ENCODE measurements at regions not wholly inside any gene's neighbourhood (a gene's known extent, or its start where the extent isn't known, plus 50 kb on each side); places are given as distances from the start of the nearest gene placed in this dataset.

- Histone ChIP-seq H3K9me3 (no peaks in the 10 kb centered on the region), H3K36me3 (no peaks in the 10 kb centered on the region), H3K4me3 (replicated peaks in 1 of 3) (no peak overlapping the region), H3K4me1 (no peaks in the 10 kb centered on the region), H3K27ac (no peak overlapping the region), H3K27me3 (no peaks in the 10 kb centered on the region)
- intact Hi-C loops (cut with DNase I) = no loop called here
- 23 to 28% methylated on average over 2 of the region's 2 CpGs for WGBS, 2 donors
- peak; percentile 79 to 82 for DNase-seq
- TF ChIP-seq CTCF (IDR thresholded peaks at IDR 0.05) (no peak), POLR2A (IDR thresholded peaks at IDR 0.05) (no peak)
Observed at GRCh38 chr1:221494670-221495069, 247.2 kb downstream of the DUSP10 start.

- Histone ChIP-seq H3K4me3 (replicated peaks in 1 of 3) (no peak overlapping the region), H3K4me1 (no peaks in the 10 kb centered on the region), H3K27ac (no peak overlapping the region), H3K36me3 (no peaks in the 10 kb centered on the region), H3K27me3 (no peaks in the 10 kb centered on the region), H3K9me3 (no peaks in the 10 kb centered on the region)
- no peak for DNase-seq
- TF ChIP-seq POLR2A (IDR thresholded peaks at IDR 0.05) (no peak), CTCF (IDR thresholded peaks at IDR 0.05) (no peak)
- whole genome bisulfite sequencing, 2 donors = 71 to 79% methylated on average over 3 of the region's 3 CpGs
- intact Hi-C loops (cut with DNase I) = no loop called here
Observed at GRCh38 chr1:221497046-221497445, 244.8 kb downstream of the DUSP10 start.

GRCh38 chr1:221503268-221503667, 238.6 kb downstream of the DUSP10 start:
- 72 to 89% methylated on average over 4 of the region's 4 CpGs for WGBS, 2 donors
- Histone ChIP-seq H3K4me3 (replicated peaks in 1 of 3) (no peak overlapping the region), H3K4me1 (no peaks in the 10 kb centered on the region), H3K36me3 (no peaks in the 10 kb centered on the region), H3K27ac (no peak overlapping the region), H3K27me3 (no peaks in the 10 kb centered on the region), H3K9me3 (no peaks in the 10 kb centered on the region)
- no peak for DNase-seq
- TF ChIP-seq POLR2A (IDR thresholded peaks at IDR 0.05) (no peak), CTCF (IDR thresholded peaks at IDR 0.05) (no peak)
- intact Hi-C loops (cut with DNase I) = no loop called here

- Histone ChIP-seq H3K9me3 (no peaks in the 10 kb centered on the region), H3K4me3 (replicated peaks in 1 of 3) (no peak overlapping the region), H3K27ac (no peak overlapping the region), H3K36me3 (no peaks in the 10 kb centered on the region), H3K4me1 (no peaks in the 10 kb centered on the region), H3K27me3 (no peaks in the 10 kb centered on the region)
- TF ChIP-seq POLR2A (IDR thresholded peaks at IDR 0.05) (no peak), CTCF (IDR thresholded peaks at IDR 0.05) (no peak)
- 69 to 73% methylated on average over 3 of the region's 3 CpGs for WGBS, 2 donors
- intact Hi-C loops (cut with DNase I) = no loop called here
- no peak for DNase-seq
Observed at GRCh38 chr1:221509575-221510355, 232.1 kb downstream of the DUSP10 start.

GRCh38 chr1:221510793-221511503, 230.9 kb downstream of the DUSP10 start:
- Histone ChIP-seq H3K4me3 (replicated peaks in 1 of 3) (no peak overlapping the region), H3K4me1 (no peaks in the 10 kb centered on the region), H3K27me3 (no peaks in the 10 kb centered on the region), H3K27ac (no peak overlapping the region), H3K9me3 (no peaks in the 10 kb centered on the region), H3K36me3 (no peaks in the 10 kb centered on the region)
- WGBS, 2 donors = 82 to 85% methylated on average over 3 of the region's 3 CpGs
- no peak for TF ChIP-seq POLR2A (IDR thresholded peaks at IDR 0.05)
- TF ChIP-seq CTCF (IDR thresholded peaks at IDR 0.05) = no peak
- intact Hi-C loops (cut with DNase I) = no loop called here
- no peak for DNase-seq

All from thyroid gland (tissue), 4 donors.